ENCODE measurements at regions not wholly inside any gene's neighbourhood (a gene's known extent, or its start where the extent isn't known, plus 50 kb on each side); places are given as distances from the start of the nearest gene placed in this dataset.
"Not testable (repeated sequence)": the region's sequence is repeated elsewhere in the genome, so short reads cannot be mapped to it uniquely, and the experiment has no call there.

- no peak for DNase-seq
Measured at GRCh38 chr1:194473766-194474165, 1287.4 kb upstream of the B3GALT2 start.

DNA sequence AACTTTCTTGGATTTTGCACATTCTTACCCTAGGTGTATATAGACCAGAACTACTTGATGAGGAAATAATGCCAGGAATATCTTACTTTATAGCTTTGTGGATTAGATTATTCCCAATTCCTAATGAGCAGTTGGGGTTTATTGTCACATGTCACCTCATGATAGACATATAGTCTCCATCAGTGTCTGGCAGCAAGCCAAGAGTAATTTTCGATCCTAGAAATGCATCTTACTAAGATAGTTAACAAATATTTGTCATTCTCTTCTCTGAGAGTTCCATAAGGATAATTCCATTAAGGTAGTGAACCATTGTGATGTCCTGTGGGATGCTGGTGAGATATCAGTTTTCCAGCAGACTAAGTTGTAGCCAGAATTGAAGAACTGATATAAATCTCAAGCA lies 1282.9 kb upstream of the B3GALT2 start:
- no peak for DNase-seq

- DNase-seq: no peak
Measured at GRCh38 chr1:194466706-194467105, 1280.3 kb upstream of the B3GALT2 start.

DNA sequence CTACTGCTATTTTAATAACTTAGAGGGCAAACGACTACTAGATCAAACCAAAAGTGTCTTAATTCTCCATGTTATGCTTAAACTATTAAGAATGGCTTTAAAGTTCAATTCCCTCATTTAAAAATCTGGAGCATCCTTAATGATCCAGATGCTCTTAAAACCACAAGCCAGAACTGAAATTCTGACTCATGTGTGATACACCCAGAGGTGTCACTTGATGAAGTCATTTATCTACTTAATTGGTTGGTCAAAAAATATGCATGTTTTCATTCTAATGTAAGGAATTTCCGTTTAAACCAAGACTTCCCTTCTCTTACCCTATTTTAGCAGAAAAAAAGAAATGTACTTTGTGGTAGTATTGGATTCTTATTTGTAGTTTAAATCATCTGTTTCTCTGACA lies 1261.2 kb upstream of the B3GALT2 start:
- DNase-seq: no peak

DNA sequence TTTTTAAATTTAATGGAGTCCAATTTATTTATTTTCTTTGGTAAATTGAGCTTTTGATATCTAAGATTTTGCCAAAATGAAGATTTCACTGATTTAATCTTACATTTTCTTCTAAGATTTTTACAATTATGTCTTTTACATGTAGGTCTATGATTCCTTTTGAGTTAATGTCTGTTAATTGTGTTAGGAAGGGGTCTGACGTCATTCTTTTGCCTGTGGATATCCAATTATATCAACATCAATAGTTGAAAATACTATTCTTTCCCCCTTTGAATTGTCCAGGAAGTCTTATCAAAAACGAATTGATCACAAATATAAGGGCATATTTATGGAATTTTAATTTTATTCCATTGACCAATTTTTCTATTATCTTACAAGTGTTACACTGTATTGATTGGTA lies 1258.8 kb upstream of the B3GALT2 start:
- DNase-seq: no peak

GRCh38 chr1:194442901-194443575 lies 1256.6 kb upstream of the B3GALT2 start:
- DNase-seq: no peak

DNA sequence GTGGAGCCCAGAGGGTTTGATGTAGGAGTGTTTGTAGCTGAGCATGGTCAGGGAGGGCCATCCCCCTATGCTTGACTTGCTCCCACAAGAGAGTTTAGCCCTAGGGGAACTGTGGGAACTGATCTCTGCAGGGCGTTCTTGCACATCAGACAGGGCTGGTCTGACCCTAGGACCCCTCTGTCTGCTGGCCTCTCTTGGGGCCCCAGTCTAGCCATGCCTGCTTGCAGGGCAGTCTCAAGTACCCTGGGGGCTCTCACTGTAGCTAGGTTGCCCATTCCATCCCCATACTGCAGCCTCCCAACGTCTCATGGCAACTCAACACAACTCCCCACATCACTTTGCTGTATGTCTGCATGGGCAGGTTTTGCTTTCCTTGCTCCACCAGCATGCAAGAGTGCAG lies 1250.7 kb upstream of the B3GALT2 start:
- no peak for DNase-seq

DNA sequence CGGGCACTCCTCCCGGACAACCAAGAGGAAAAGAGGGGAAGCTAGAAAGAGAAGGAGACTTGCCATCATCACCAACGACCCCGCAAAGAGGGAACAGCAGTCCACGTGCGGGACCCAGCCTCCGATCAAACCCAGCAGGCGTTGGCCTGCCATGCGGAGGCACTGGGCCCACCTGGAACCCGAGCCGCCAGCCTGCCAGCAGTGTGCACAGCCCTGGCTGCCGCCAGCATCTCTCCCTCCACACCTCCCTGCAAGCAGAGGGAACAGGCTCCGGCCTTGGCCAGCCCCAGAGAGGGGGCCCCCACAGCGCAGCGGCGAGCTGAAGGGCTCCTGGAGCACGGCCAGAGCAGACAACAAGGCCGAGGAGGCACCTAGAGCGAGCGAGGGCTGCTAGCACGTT lies 1244.7 kb upstream of the B3GALT2 start:
- no peak for DNase-seq

GRCh38 chr1:194420706-194421105 lies 1234.3 kb upstream of the B3GALT2 start:
- no peak for DNase-seq

DNA sequence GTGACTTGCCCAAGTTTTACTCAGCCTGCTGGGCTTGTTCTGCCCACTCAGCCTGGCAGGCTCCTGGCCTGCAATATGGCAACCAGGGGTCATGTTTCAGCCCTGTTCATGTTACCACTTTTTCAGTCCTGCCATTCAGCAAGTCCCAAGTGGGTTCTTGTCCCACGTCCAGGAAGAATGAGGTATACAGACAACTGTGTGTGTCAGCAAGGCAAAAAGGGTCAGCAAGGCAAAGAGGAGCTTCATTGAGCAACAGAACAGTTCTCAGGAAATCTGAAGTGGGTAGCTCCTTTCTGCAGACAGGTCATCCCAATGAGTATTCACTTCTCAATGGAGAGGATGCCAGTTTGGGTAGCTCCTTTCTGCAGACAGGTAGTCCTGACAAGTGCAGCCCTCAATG lies 1233.3 kb upstream of the B3GALT2 start:
- no peak for DNase-seq

- no peak for DNase-seq
Measured at GRCh38 chr1:194410756-194411155, 1224.3 kb upstream of the B3GALT2 start.

DNA sequence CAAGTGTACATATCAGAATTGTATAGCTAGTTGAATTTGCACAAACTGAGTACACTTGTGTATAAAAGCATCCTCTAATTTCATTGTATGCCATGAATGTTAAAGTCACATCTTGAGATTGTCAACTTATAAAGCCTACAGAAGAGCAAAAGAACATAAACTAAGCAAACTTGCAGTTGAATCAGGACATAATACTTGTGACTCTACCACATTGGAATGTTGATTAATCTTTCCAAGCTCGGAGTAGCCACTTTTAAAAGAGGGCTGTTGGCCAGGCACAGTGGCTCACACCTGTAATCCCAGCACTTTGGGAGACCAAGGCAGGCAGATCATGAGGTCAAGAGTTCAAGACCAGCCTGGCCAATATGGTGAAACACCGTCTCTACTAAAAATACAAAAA lies 1220.8 kb upstream of the B3GALT2 start:
- DNase-seq: not testable (repeated sequence)

DNA sequence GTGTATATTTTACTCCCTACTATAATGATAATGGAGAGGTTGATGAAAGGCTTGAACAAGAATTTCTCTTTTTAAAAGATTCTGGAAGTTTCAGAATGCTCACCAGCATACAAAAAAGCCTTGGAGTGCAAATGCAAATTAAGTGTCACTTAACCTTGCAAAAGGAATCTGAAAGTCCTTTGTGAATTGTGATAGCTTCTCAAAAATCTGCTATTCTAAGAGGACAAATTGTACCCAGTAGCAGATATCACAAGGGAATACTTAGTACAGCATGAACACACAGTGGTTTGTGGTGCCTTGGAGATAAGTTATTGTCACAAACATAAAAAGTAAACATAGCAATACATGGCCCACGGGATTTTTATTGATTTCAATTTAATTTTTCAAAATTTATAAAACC lies 1208.3 kb upstream of the B3GALT2 start:
- no peak for DNase-seq

GRCh38 chr1:194387531-194387930 lies 1201.1 kb upstream of the B3GALT2 start:
- DNase-seq: no peak

DNA sequence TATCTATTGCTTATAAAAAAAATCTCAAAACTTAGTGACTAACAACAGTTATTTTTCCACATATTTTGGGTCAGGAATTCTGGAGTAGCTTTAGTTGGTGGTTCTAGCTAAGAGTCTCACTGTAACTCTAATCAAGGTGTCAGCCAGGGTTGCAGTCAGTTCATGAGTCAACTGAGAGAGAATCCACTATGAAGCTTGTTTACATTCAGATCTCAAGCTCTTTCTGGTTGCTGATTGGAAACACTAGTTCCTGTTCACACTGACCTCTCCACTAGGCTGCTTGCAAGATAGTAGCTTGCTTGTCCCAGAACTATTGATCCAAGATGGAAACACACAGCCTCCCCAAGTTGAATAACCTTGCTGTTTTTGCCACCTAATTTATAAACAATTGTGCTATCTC lies 1192.1 kb upstream of the B3GALT2 start:
- no peak for DNase-seq

- DNase-seq: no peak
Measured at GRCh38 chr1:194374649-194375048, 1188.2 kb upstream of the B3GALT2 start.

- no peak for DNase-seq
Measured at GRCh38 chr1:194372266-194372665, 1185.9 kb upstream of the B3GALT2 start.

GRCh38 chr1:194369622-194370021 lies 1183.2 kb upstream of the B3GALT2 start:
- no peak for DNase-seq

DNA sequence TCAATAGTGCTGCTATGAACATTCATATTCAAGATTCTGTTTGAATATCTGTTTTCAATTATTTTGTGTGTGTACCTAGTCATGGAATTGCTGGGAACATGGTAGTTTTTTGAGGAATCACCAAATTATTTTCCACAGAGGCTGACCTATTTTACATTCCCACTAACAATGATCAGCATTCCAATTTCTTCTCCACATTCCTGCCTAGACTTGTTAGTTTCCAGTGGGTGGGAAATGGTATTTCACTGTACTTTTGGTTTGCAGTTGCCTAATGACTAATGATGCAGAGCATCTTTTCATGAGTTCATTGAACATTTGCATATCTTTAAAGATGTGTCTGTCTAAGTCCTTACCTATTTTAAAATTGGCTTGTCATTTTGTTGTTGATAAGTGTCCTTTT lies 1182.6 kb upstream of the B3GALT2 start:
- no peak for DNase-seq

DNA sequence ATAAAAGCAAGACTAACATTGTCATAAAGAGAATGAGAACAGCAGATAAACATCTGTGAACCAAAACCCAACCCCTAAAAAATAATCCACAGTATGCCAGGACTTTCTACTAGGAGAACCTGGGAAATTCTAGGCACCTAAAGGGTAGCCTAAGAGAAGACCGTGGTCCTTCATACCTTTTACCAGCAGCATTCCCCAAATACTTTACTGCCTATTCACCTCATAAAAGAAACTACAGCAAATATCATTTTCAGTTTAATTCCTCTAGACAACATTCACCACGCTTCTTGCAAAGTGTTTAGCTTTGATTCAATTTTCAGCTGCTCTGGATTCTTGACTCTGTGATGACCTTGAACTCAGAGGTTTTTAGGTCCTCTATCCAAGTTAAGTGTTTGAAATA lies 1180.7 kb upstream of the B3GALT2 start:
- no peak for DNase-seq

DNA sequence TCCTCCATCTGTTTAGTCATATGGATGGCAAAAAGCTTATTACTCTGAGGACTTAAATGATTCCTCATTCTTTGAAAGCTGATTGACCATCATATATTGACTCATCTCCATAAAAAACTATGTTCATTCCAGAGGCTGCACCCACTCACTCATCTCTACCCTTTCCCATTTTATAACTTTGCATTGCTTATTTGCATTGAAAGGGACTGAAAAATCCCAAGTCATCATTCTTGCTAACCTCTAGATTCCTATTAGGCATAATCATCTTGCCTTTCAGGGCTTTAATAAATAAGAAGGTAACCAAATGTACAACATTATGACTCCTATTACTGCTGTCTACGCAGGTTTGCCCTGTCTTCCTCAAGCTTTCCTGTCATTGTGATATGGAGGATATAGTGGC lies 1180.3 kb upstream of the B3GALT2 start:
- DNase-seq: no peak

DNA sequence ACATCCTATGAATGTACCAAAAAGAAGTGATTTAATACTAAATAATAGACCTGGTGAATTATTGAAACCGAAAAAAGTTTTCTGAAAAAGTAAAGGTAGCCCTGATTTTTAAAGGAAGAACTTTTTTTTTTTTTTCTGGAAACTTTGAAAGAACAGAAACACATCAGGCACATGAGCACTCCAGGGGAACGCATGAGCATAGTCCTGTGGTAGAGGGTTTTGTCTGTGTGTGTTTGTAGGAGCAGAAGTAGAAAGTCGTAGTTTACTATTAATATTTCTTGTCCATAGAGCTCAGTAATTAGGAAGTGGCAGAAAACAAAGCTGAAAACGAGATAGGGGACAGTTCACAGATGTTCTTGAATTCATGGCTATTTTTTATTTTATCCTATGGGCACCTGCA lies 1175.9 kb upstream of the B3GALT2 start:
- no peak for DNase-seq

GRCh38 chr1:194361374-194362131 lies 1175.1 kb upstream of the B3GALT2 start:
- DNase-seq: no peak

- no peak for DNase-seq
Measured at GRCh38 chr1:194358208-194358581, 1171.8 kb upstream of the B3GALT2 start.
